ENCODE measurements at regions not wholly inside any gene's neighbourhood (a gene's known extent, or its start where the extent isn't known, plus 50 kb on each side); places are given as distances from the start of the nearest gene placed in this dataset.

- H3K9me3 ChIP-seq = no peaks in the 10 kb centered on the region
- intact Hi-C loops (cut with DNase I; ENCODE audit: low total_unique reads) (no loop called here), in situ Hi-C loops (cut with MboI; ENCODE audit: low sequenced_read_pairs in 4 of 4) (no loop called here)
- H3K4me3 ChIP-seq = no peak overlapping the region
- no peaks in the 10 kb centered on the region for H3K36me3 ChIP-seq
- H3K27me3 ChIP-seq = no peaks in the 10 kb centered on the region
- DNase-seq = no peak
- H3K27ac ChIP-seq = no peak overlapping the region
- TF ChIP-seq CTCF (IDR thresholded peaks at IDR 0.05 in 4 of 5, conservative IDR thresholded peaks at IDR 0.05 in 1 of 5) (no peak), POLR2A (IDR thresholded peaks at IDR 0.05) (no peak)
- H3K4me1 ChIP-seq = no peaks in the 10 kb centered on the region
- ATAC-seq = no peak
Measured at GRCh38 chr4:18406264-18406663, 384.7 kb upstream of the LCORL start.

GRCh38 chr4:18405054-18405453 is 383.5 kb upstream of the LCORL start:
- Histone ChIP-seq H3K4me1 (no peaks in the 10 kb centered on the region), H3K36me3 (no peaks in the 10 kb centered on the region), H3K27me3 (no peaks in the 10 kb centered on the region), H3K9me3 (no peaks in the 10 kb centered on the region), H3K4me3 (no peak overlapping the region), H3K27ac (no peak overlapping the region)
- in situ Hi-C loops (cut with MboI; ENCODE audit: low sequenced_read_pairs in 4 of 4) (no loop called here), intact Hi-C loops (cut with DNase I; ENCODE audit: low total_unique reads) (no loop called here)
- ATAC-seq (no peak), DNase-seq (no peak)
- TF ChIP-seq CTCF (IDR thresholded peaks at IDR 0.05 in 4 of 5, conservative IDR thresholded peaks at IDR 0.05 in 1 of 5) (no peak), POLR2A (IDR thresholded peaks at IDR 0.05) (no peak)

- in situ Hi-C loops (cut with MboI; ENCODE audit: low sequenced_read_pairs in 4 of 4) (no loop called here), intact Hi-C loops (cut with DNase I; ENCODE audit: low total_unique reads) (no loop called here)
- Histone ChIP-seq H3K27me3 (no peaks in the 10 kb centered on the region), H3K4me1 (no peaks in the 10 kb centered on the region), H3K4me3 (no peak overlapping the region), H3K27ac (no peak overlapping the region), H3K9me3 (no peaks in the 10 kb centered on the region), H3K36me3 (no peaks in the 10 kb centered on the region)
- DNase-seq = no peak
- no peak for TF ChIP-seq CTCF (IDR thresholded peaks at IDR 0.05 in 4 of 5, conservative IDR thresholded peaks at IDR 0.05 in 1 of 5)
- TF ChIP-seq POLR2A (IDR thresholded peaks at IDR 0.05) = no peak
- no peak for ATAC-seq
Measured at GRCh38 chr4:18404642-18405041, 383.1 kb upstream of the LCORL start.

GRCh38 chr4:18403327-18403726 is 381.8 kb upstream of the LCORL start:
- no peaks in the 10 kb centered on the region for H3K27me3 ChIP-seq
- ATAC-seq = no peak
- TF ChIP-seq POLR2A (IDR thresholded peaks at IDR 0.05) (no peak), CTCF (IDR thresholded peaks at IDR 0.05 in 4 of 5, conservative IDR thresholded peaks at IDR 0.05 in 1 of 5) (no peak)
- in situ Hi-C loops (cut with MboI; ENCODE audit: low sequenced_read_pairs in 4 of 4) = no loop called here
- H3K9me3 ChIP-seq = no peaks in the 10 kb centered on the region
- H3K36me3 ChIP-seq = no peaks in the 10 kb centered on the region
- intact Hi-C loops (cut with DNase I; ENCODE audit: low total_unique reads) = no loop called here
- H3K4me1 ChIP-seq = no peaks in the 10 kb centered on the region
- DNase-seq = no peak
- H3K4me3 ChIP-seq = no peak overlapping the region
- H3K27ac ChIP-seq = no peak overlapping the region

DNA sequence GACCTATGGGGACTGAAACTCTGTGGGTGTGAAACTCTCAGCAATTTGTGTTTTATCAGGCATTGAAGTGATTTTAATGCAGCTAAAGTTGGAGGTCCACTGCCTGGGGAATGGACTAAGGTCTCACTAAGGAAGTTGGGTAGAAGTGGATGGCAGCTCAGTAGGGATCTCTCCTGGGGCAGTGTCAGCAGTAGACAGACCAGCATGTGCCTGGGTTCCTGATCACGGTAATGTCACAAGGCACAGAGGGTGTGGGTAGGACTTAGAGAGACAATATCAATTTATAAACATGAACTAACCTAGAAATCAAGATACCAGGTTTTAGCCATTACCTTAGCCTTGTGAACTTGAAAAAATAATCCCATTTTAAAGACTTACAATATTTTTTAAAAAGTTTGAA is 380.3 kb upstream of the LCORL start:
- H3K36me3 ChIP-seq = no peaks in the 10 kb centered on the region
- in situ Hi-C loops (cut with MboI; ENCODE audit: low sequenced_read_pairs in 4 of 4) = no loop called here
- no peak for DNase-seq
- no peaks in the 10 kb centered on the region for H3K27me3 ChIP-seq
- no peaks in the 10 kb centered on the region for H3K4me1 ChIP-seq
- no peaks in the 10 kb centered on the region for H3K9me3 ChIP-seq
- no peak overlapping the region for H3K27ac ChIP-seq
- TF ChIP-seq CTCF (IDR thresholded peaks at IDR 0.05 in 4 of 5, conservative IDR thresholded peaks at IDR 0.05 in 1 of 5) (no peak), POLR2A (IDR thresholded peaks at IDR 0.05) (no peak)
- no peak for ATAC-seq
- no peak overlapping the region for H3K4me3 ChIP-seq
- intact Hi-C loops (cut with DNase I; ENCODE audit: low total_unique reads) = no loop called here

Measured in gastrocnemius medialis (tissue), 4 donors.